ENCODE measurements at regions not wholly inside any gene's neighbourhood (a gene's known extent, or its start where the extent isn't known, plus 50 kb on each side); places are given as distances from the start of the nearest gene placed in this dataset.
"Not testable (repeated sequence)": the region's sequence is repeated elsewhere in the genome, so short reads cannot be mapped to it uniquely, and the experiment has no call there.

GRCh38 chr2:185417111-185417510, 321.5 kb upstream of the FSIP2 start:
- DNase-seq (no peak), ATAC-seq (no peak)
- H3K4me1 ChIP-seq: no peaks in the 10 kb centered on the region
- no peak overlapping the region for H3K4me3 ChIP-seq
- intact Hi-C loops (cut with DNase I): no loop called here
- H3K27ac ChIP-seq: no peak overlapping the region
- H3K9me3 ChIP-seq: peaks cover 0 to 3% (median 0%) of the 10 kb centered on the region in 12 donors
- no peak for TF ChIP-seq POLR2A (IDR thresholded peaks at IDR 0.05)
- TF ChIP-seq CTCF (IDR thresholded peaks at IDR 0.05): no peak
- H3K27me3 ChIP-seq: no peaks in the 10 kb centered on the region
- H3K36me3 ChIP-seq: no peaks in the 10 kb centered on the region
- WGBS, 4 donors: 92 to 95% (median 93%) methylated on average over 3 of the region's 3 CpGs

- TF ChIP-seq POLR2A (IDR thresholded peaks at IDR 0.05) (no peak), CTCF (IDR thresholded peaks at IDR 0.05) (no peak)
- H3K27me3 ChIP-seq: no peaks in the 10 kb centered on the region
- no peak overlapping the region for H3K27ac ChIP-seq
These were observed 320.9 kb upstream of the FSIP2 start for GRCh38 chr2:185417688-185418087.

GRCh38 chr2:185424958-185425629, 313.5 kb upstream of the FSIP2 start:
- intact Hi-C loops (cut with DNase I); H3K4me1 ChIP-seq; H3K36me3 ChIP-seq; ATAC-seq; H3K27me3 ChIP-seq; H3K27ac ChIP-seq; H3K9me3 ChIP-seq: not testable (repeated sequence)
- H3K4me3 ChIP-seq: peak overlapping the region in 5 of 12 donors; percentile 7 to 37 (median 27)
- WGBS, 4 donors: 59 to 80% (median 70%) methylated on average over 28 to 33 of the region's 33 CpGs
- DNase-seq: peak in 1 of 5 donors; percentile 17

More at GRCh38 chr2:185417688-185418087, 320.9 kb upstream of the FSIP2 start:
- DNase-seq (no peak), ATAC-seq (no peak)
- no peaks in the 10 kb centered on the region for H3K4me1 ChIP-seq
- intact Hi-C loops (cut with DNase I): no loop called here
- no peak overlapping the region for H3K4me3 ChIP-seq
- H3K9me3 ChIP-seq: peaks cover 0 to 3% (median 0%) of the 10 kb centered on the region in 12 donors
- H3K36me3 ChIP-seq: no peaks in the 10 kb centered on the region

GRCh38 chr2:185428000-185428399, 310.6 kb upstream of the FSIP2 start:
- H3K4me1 ChIP-seq: no peaks in the 10 kb centered on the region
- no peak for TF ChIP-seq CTCF (IDR thresholded peaks at IDR 0.05)
- no peak for TF ChIP-seq POLR2A (IDR thresholded peaks at IDR 0.05)
- intact Hi-C loops (cut with DNase I): no loop called here
- no peaks in the 10 kb centered on the region for H3K27me3 ChIP-seq
- WGBS, 4 donors: 29 to 71% (median 43%) methylated on average over 1 of the region's 1 CpG
- H3K36me3 ChIP-seq: no peaks in the 10 kb centered on the region
- H3K4me3 ChIP-seq: no peak overlapping the region
- H3K27ac ChIP-seq: no peak overlapping the region
- ATAC-seq (no peak), DNase-seq (no peak)
- peaks cover 0 to 2% (median 0%) of the 10 kb centered on the region in 12 donors for H3K9me3 ChIP-seq

- TF ChIP-seq POLR2A (IDR thresholded peaks at IDR 0.05): no peak
- TF ChIP-seq CTCF (IDR thresholded peaks at IDR 0.05): no peak
- no peak for ATAC-seq
- Histone ChIP-seq H3K4me1 (no peaks in the 10 kb centered on the region), H3K4me3 (no peak overlapping the region), H3K36me3 (no peaks in the 10 kb centered on the region), H3K27ac (no peak overlapping the region), H3K27me3 (no peaks in the 10 kb centered on the region), H3K9me3 (peaks cover 0 to 2% (median 0%) of the 10 kb centered on the region in 12 donors)
- intact Hi-C loops (cut with DNase I): no loop called here
- DNase-seq: no peak
These were observed 304.8 kb upstream of the FSIP2 start for GRCh38 chr2:185433824-185434223.
